ENCODE measurements at regions not wholly inside any gene's neighbourhood (a gene's known extent, or its start where the extent isn't known, plus 50 kb on each side); places are given as distances from the start of the nearest gene placed in this dataset.

GRCh38 chr4:14906805-14907204, 95.5 kb upstream of the CPEB2 start:
- no peak for TF ChIP-seq CTCF (IDR thresholded peaks at IDR 0.05; ENCODE audit: low read length)
- no peak for TF ChIP-seq EZH2 (optimal IDR thresholded peaks at IDR 0.05; ENCODE audit: low read depth, low read length)
- no peak for TF ChIP-seq EZH2phosphoT487 (IDR thresholded peaks at IDR 0.05; ENCODE audit: low read length)

Data from MM.1S (cell line).